NCI-H748 (cell line): ENCODE measurements at regions not wholly inside any gene's neighbourhood (a gene's known extent, or its start where the extent isn't known, plus 50 kb on each side); places are given as distances from the start of the nearest gene placed in this dataset.
"Not testable (repeated sequence)": the region's sequence is repeated elsewhere in the genome, so short reads cannot be mapped to it uniquely, and the experiment has no call there.

ENCODE experiments used
- DNase-seq: peaks from one replicate; lab custom pipeline; 2025; ENCODE audit not compliant: unreplicated experiment; lab: John Stamatoyannopoulos, UW

- no peak for DNase-seq
Observed at GRCh38 chr13:34159946-34160345, 342.0 kb downstream of the RFC3 start.

- DNase-seq = peak; percentile 85
Observed at GRCh38 chr13:34161931-34162543, 344.1 kb downstream of the RFC3 start.

GRCh38 chr13:34162544-34162933 lies 344.6 kb downstream of the RFC3 start:
- DNase-seq = no peak

- peak; percentile 5 for DNase-seq
Observed at GRCh38 chr13:34164582-34164981, 346.6 kb downstream of the RFC3 start.

- no peak for DNase-seq
Observed at GRCh38 chr13:34165158-34165557, 347.2 kb downstream of the RFC3 start.

- no peak for DNase-seq
Observed at GRCh38 chr13:34166406-34166805, 348.5 kb downstream of the RFC3 start.

GRCh38 chr13:34167347-34167746 lies 349.4 kb downstream of the RFC3 start:
- peak; percentile 64 for DNase-seq

- no peak for DNase-seq
Observed at GRCh38 chr13:34172048-34172447, 354.1 kb downstream of the RFC3 start.

- no peak for DNase-seq
Observed at GRCh38 chr13:34174671-34175145, 356.8 kb downstream of the RFC3 start.

- DNase-seq = no peak
Observed at GRCh38 chr13:34175551-34175950, 357.6 kb downstream of the RFC3 start.

- no peak for DNase-seq
Observed at GRCh38 chr13:34176633-34177032, 358.7 kb downstream of the RFC3 start.

- DNase-seq = no peak
Observed at GRCh38 chr13:34179481-34179880, 361.5 kb downstream of the RFC3 start.

- DNase-seq = no peak
Observed at GRCh38 chr13:34179927-34180326, 362.0 kb downstream of the RFC3 start.

- DNase-seq = not testable (repeated sequence)
Observed at GRCh38 chr13:34181256-34181655, 363.3 kb downstream of the RFC3 start.

- no peak for DNase-seq
Observed at GRCh38 chr13:34189946-34190345, 372.0 kb downstream of the RFC3 start.

GRCh38 chr13:34201050-34201913 lies 383.3 kb downstream of the RFC3 start:
- DNase-seq = no peak

GRCh38 chr13:34207334-34207733 lies 389.4 kb downstream of the RFC3 start:
- no peak for DNase-seq

GRCh38 chr13:34207872-34208271 lies 389.9 kb downstream of the RFC3 start:
- no peak for DNase-seq

GRCh38 chr13:34208336-34208735 lies 390.4 kb downstream of the RFC3 start:
- no peak for DNase-seq

GRCh38 chr13:34210341-34210740 lies 392.4 kb downstream of the RFC3 start:
- no peak for DNase-seq

- no peak for DNase-seq
Observed at GRCh38 chr13:34214686-34215085, 396.7 kb downstream of the RFC3 start.

GRCh38 chr13:34216256-34216655 lies 398.3 kb downstream of the RFC3 start:
- DNase-seq = no peak
